NCI-H2107 treated with DMSO at 0.1 percent for 48 hours (cell line): ENCODE measurements at regions not wholly inside any gene's neighbourhood (a gene's known extent, or its start where the extent isn't known, plus 50 kb on each side); places are given as distances from the start of the nearest gene placed in this dataset.

Source experiments
- DNase-seq: peaks from one replicate; lab custom pipeline; 2025; ENCODE audit not compliant: unreplicated experiment; lab: John Stamatoyannopoulos, UW

- DNase-seq = no peak
Observed at GRCh38 chr5:3297853-3298252, 297.8 kb upstream of the IRX1 start.

- DNase-seq = no peak
Observed at GRCh38 chr5:3288325-3288724, 307.3 kb upstream of the IRX1 start.

GRCh38 chr5:3287516-3287915, 308.1 kb upstream of the IRX1 start:
- no peak for DNase-seq

GRCh38 chr5:3285621-3286020, 310.0 kb upstream of the IRX1 start:
- DNase-seq = no peak

- DNase-seq = no peak
Observed at GRCh38 chr5:3284506-3284905, 311.1 kb upstream of the IRX1 start.

- no peak for DNase-seq
Observed at GRCh38 chr5:3282841-3283240, 312.8 kb upstream of the IRX1 start.

- DNase-seq = no peak
Observed at GRCh38 chr5:3281366-3281765, 314.3 kb upstream of the IRX1 start.

- DNase-seq = no peak
Observed at GRCh38 chr5:3278643-3279042, 317.0 kb upstream of the IRX1 start.

GRCh38 chr5:3277590-3278196, 317.9 kb upstream of the IRX1 start:
- no peak for DNase-seq

GRCh38 chr5:3276896-3277295, 318.7 kb upstream of the IRX1 start:
- DNase-seq = no peak

- DNase-seq = no peak
Observed at GRCh38 chr5:3269395-3270169, 326.1 kb upstream of the IRX1 start.

GRCh38 chr5:3268760-3269330, 326.8 kb upstream of the IRX1 start:
- no peak for DNase-seq

GRCh38 chr5:3266861-3267260, 328.8 kb upstream of the IRX1 start:
- no peak for DNase-seq

- no peak for DNase-seq
Observed at GRCh38 chr5:3265936-3266335, 329.7 kb upstream of the IRX1 start.

- no peak for DNase-seq
Observed at GRCh38 chr5:3265131-3265885, 330.3 kb upstream of the IRX1 start.

- no peak for DNase-seq
Observed at GRCh38 chr5:3262451-3262850, 333.2 kb upstream of the IRX1 start.

- DNase-seq = no peak
Observed at GRCh38 chr5:3261081-3261480, 334.6 kb upstream of the IRX1 start.

- DNase-seq = no peak
Observed at GRCh38 chr5:3258050-3258449, 337.6 kb upstream of the IRX1 start.

GRCh38 chr5:3252235-3252634, 343.4 kb upstream of the IRX1 start:
- no peak for DNase-seq

GRCh38 chr5:3251784-3252183, 343.8 kb upstream of the IRX1 start:
- no peak for DNase-seq

- no peak for DNase-seq
Observed at GRCh38 chr5:3249401-3249800, 346.2 kb upstream of the IRX1 start.
